ENCODE measurements at regions not wholly inside any gene's neighbourhood (a gene's known extent, or its start where the extent isn't known, plus 50 kb on each side); places are given as distances from the start of the nearest gene placed in this dataset.

GRCh38 chrX:96481831-96482230 lies 202.8 kb upstream of the DIAPH2 start:
- TF ChIP-seq, protein P1, sequence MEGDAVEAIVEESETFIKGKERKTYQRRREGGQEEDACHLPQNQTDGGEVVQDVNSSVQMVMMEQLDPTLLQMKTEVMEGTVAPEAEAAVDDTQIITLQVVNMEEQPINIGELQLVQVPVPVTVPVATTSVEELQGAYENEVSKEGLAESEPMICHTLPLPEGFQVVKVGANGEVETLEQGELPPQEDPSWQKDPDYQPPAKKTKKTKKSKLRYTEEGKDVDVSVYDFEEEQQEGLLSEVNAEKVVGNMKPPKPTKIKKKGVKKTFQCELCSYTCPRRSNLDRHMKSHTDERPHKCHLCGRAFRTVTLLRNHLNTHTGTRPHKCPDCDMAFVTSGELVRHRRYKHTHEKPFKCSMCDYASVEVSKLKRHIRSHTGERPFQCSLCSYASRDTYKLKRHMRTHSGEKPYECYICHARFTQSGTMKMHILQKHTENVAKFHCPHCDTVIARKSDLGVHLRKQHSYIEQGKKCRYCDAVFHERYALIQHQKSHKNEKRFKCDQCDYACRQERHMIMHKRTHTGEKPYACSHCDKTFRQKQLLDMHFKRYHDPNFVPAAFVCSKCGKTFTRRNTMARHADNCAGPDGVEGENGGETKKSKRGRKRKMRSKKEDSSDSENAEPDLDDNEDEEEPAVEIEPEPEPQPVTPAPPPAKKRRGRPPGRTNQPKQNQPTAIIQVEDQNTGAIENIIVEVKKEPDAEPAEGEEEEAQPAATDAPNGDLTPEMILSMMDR (IDR thresholded peaks at IDR 0.05), result no peak
- TF ChIP-seq, protein P2, sequence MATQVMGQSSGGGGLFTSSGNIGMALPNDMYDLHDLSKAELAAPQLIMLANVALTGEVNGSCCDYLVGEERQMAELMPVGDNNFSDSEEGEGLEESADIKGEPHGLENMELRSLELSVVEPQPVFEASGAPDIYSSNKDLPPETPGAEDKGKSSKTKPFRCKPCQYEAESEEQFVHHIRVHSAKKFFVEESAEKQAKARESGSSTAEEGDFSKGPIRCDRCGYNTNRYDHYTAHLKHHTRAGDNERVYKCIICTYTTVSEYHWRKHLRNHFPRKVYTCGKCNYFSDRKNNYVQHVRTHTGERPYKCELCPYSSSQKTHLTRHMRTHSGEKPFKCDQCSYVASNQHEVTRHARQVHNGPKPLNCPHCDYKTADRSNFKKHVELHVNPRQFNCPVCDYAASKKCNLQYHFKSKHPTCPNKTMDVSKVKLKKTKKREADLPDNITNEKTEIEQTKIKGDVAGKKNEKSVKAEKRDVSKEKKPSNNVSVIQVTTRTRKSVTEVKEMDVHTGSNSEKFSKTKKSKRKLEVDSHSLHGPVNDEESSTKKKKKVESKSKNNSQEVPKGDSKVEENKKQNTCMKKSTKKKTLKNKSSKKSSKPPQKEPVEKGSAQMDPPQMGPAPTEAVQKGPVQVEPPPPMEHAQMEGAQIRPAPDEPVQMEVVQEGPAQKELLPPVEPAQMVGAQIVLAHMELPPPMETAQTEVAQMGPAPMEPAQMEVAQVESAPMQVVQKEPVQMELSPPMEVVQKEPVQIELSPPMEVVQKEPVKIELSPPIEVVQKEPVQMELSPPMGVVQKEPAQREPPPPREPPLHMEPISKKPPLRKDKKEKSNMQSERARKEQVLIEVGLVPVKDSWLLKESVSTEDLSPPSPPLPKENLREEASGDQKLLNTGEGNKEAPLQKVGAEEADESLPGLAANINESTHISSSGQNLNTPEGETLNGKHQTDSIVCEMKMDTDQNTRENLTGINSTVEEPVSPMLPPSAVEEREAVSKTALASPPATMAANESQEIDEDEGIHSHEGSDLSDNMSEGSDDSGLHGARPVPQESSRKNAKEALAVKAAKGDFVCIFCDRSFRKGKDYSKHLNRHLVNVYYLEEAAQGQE (IDR thresholded peaks at IDR 0.05; ENCODE audit: insufficient read depth in 1 of 2, low read depth in 2 of 2, low read length in 1 of 2), result no peak

All from Panc1 (cell line).